IMR-90 (cell line): ENCODE measurements at regions not wholly inside any gene's neighbourhood (a gene's known extent, or its start where the extent isn't known, plus 50 kb on each side); places are given as distances from the start of the nearest gene placed in this dataset.

Source experiments
- ATAC-seq: fragments of 200-7000 bp; cut with Tn5 transposase; 2 replicates; pipeline ENCODE4 v1.9.1; 2020; ENCODE audit warnings: low read depth, mild to moderate bottlenecking, moderate library complexity
- BruUV-seq: library from RNA; stranded (reverse); fragments of 400-500 nt; replicated peaks from 2 replicates; lab custom pipeline; 2021; lab: Mats Ljungman, UMichigan
- CTCF ChIA-PET: fragments of 300-600 bp; formaldehyde crosslinking; extraction: SDS; loops from one replicate; lab custom pipeline; 2021; ENCODE audit warnings: antibody characterized with exemption; lab: Yijun Ruan, JAX
- POLR2A ChIA-PET: fragments of 300-600 bp; sonication (Branson Sonifier 250); formaldehyde crosslinking; loops from one replicate; lab custom pipeline; 2022; ENCODE audit warnings: antibody characterized with exemption; ENCODE audit not compliant: unreplicated experiment; lab: Charles Lee
- DNase-seq: peaks from one replicate; pipeline ENCODE4 v3.0.0; 2013
- H2AFZ ChIP-seq: replicated peaks from 2 replicates; pipeline ENCODE3; 2013; ENCODE audit warnings: low read length, mild to moderate bottlenecking; ENCODE audit not compliant: poor library complexity
- H2AK5ac ChIP-seq: 2 replicates; pipeline ENCODE4 v1.6.1; 2013; ENCODE audit warnings: low read depth, low read length, inconsistent platforms
- H2AK9ac ChIP-seq: replicated peaks from 2 replicates; pipeline ENCODE3; 2013; ENCODE audit warnings: mild to moderate bottlenecking, low read depth, low read length, moderate library complexity; ENCODE audit not compliant: poor library complexity
- H2BK120ac ChIP-seq: 2 replicates; pipeline ENCODE4 v1.6.1; 2013; ENCODE audit warnings: low read depth, low read length, inconsistent platforms
- H2BK15ac ChIP-seq: 3 replicates; pipeline ENCODE4 v1.6.1; 2013; ENCODE audit warnings: low read depth, low read length, inconsistent platforms
- H2BK20ac ChIP-seq: 2 replicates; pipeline ENCODE4 v1.6.1; 2013; ENCODE audit warnings: low read depth, mild to moderate bottlenecking, inconsistent platforms, low read length, moderate library complexity
- H2BK5ac ChIP-seq: 2 replicates; pipeline ENCODE4 v1.6.1; 2013; ENCODE audit warnings: mild to moderate bottlenecking, low read depth, low read length, inconsistent platforms; ENCODE audit not compliant: poor library complexity, severe bottlenecking
- H3K14ac ChIP-seq: replicated peaks from 2 replicates; pipeline ENCODE4 v1.6.1; 2013; ENCODE audit warnings: low read depth, low read length, inconsistent platforms
- H3K18ac ChIP-seq: 2 replicates; pipeline ENCODE4 v1.6.1; 2013; ENCODE audit warnings: low read depth, low read length, control low read depth
- H3K23ac ChIP-seq: 2 replicates; pipeline ENCODE4 v1.6.1; 2013; ENCODE audit warnings: low read depth, low read length, inconsistent platforms
- H3K27ac ChIP-seq: 2 replicates; pipeline ENCODE4 v1.5.1; 2013; ENCODE audit warnings: mild to moderate bottlenecking, control low read depth, low read length; ENCODE audit not compliant: insufficient read depth
- H3K27me3 ChIP-seq: 2 replicates; pipeline ENCODE4 v1.6.1; 2013; ENCODE audit warnings: low read length; ENCODE audit not compliant: control insufficient read depth, insufficient read depth
- H3K36me3 ChIP-seq: 2 replicates; pipeline ENCODE4 v1.6.1; 2013; ENCODE audit warnings: low read length, mixed read lengths; ENCODE audit not compliant: control insufficient read depth, insufficient read depth
- H3K4ac ChIP-seq: 2 replicates; pipeline ENCODE4 v1.6.1; 2013; ENCODE audit warnings: low read depth, low read length, inconsistent platforms
- H3K4me1 ChIP-seq: 2 replicates; pipeline ENCODE4 v1.6.1; 2013; ENCODE audit warnings: low read length, mixed read lengths; ENCODE audit not compliant: control insufficient read depth, insufficient read depth
- H3K4me2 ChIP-seq: 2 replicates; pipeline ENCODE4 v1.6.1; 2013; ENCODE audit warnings: low read depth, mild to moderate bottlenecking, control low read depth, low read length, moderate library complexity
- H3K4me3 ChIP-seq: 2 replicates; pipeline ENCODE4 v1.5.1; 2013; ENCODE audit warnings: low read depth, mild to moderate bottlenecking, control low read depth, low read length, moderate library complexity; ENCODE audit not compliant: insufficient read depth
- H3K56ac ChIP-seq: 2 replicates; pipeline ENCODE4 v1.6.1; 2013; ENCODE audit warnings: low read length, inconsistent platforms; ENCODE audit not compliant: insufficient read depth; ENCODE audit errors: extremely low read depth
- H3K79me1 ChIP-seq, 2 experiments: 2 replicates each; pipeline ENCODE4 v1.6.1; 2013; ENCODE audit warnings: low read length in 2 of 2, inconsistent platforms in 1 of 2, low read depth in 1 of 2
- H3K9ac ChIP-seq: 2 replicates; pipeline ENCODE4 v1.6.1; 2013; ENCODE audit warnings: low read depth, low read length, control low read depth
- H3K9me1 ChIP-seq: 2 replicates; pipeline ENCODE4 v1.6.1; 2013; ENCODE audit warnings: low read length, inconsistent platforms; ENCODE audit not compliant: insufficient read depth
- H3K9me3 ChIP-seq: 2 replicates; pipeline ENCODE4 v1.6.1; 2013; ENCODE audit warnings: low read length; ENCODE audit not compliant: control insufficient read depth, insufficient read depth
- H4K20me1 ChIP-seq: 2 replicates; pipeline ENCODE4 v1.6.1; 2013; ENCODE audit warnings: low read length, inconsistent platforms; ENCODE audit not compliant: insufficient read depth
- H4K5ac ChIP-seq: 2 replicates; pipeline ENCODE4 v1.6.1; 2013; ENCODE audit warnings: mild to moderate bottlenecking, low read depth, low read length, control low read depth
- H4K8ac ChIP-seq, 2 experiments: 2 replicates each; pipeline ENCODE4 v1.6.1; 2013; ENCODE audit warnings: low read depth in 2 of 2, low read length in 2 of 2, control low read depth in 1 of 2, inconsistent platforms in 1 of 2
- H4K91ac ChIP-seq: 2 replicates; pipeline ENCODE4 v1.6.1; 2013; ENCODE audit warnings: low read depth, low read length, inconsistent platforms; ENCODE audit not compliant: insufficient read depth
- BHLHE40 ChIP-seq: fragments of 150-350 bp; IDR thresholded peaks from 2 replicates; pipeline ENCODE4 v1.6.1; 2016; ENCODE audit warnings: mild to moderate bottlenecking, low read depth, low read length
- CEBPB ChIP-seq: IDR thresholded peaks from 2 replicates; pipeline ENCODE4 v1.6.1; 2012; ENCODE audit warnings: low read depth, low read length, improper control_type of control experiment
- CHD1 ChIP-seq: IDR thresholded peaks from 2 replicates; pipeline ENCODE4 v1.6.1; 2012; ENCODE audit warnings: low read depth, low read length, improper control_type of control experiment
- FOS ChIP-seq: fragments of 150-350 bp; IDR thresholded peaks from 2 replicates; pipeline ENCODE4 v1.6.1; 2016; ENCODE audit warnings: low read depth, low read length
- MAFK ChIP-seq: IDR thresholded peaks from 2 replicates; pipeline ENCODE4 v1.6.1; 2012; ENCODE audit warnings: low read depth, low read length, improper control_type of control experiment
- MAZ ChIP-seq: IDR thresholded peaks from 2 replicates; pipeline ENCODE4 v1.6.1; 2012; ENCODE audit warnings: low read depth, mild to moderate bottlenecking, low read length, improper control_type of control experiment, moderate library complexity, borderline replicate concordance
- MXI1 ChIP-seq: IDR thresholded peaks from 2 replicates; pipeline ENCODE4 v1.6.1; 2012; ENCODE audit warnings: low read depth, mild to moderate bottlenecking, low read length, moderate library complexity, borderline replicate concordance
- NFE2L2 ChIP-seq: fragments of 150-350 bp; IDR thresholded peaks from 2 replicates; pipeline ENCODE4 v1.6.1; 2016; ENCODE audit warnings: low read depth, mild to moderate bottlenecking, low read length
- POLR2A ChIP-seq: IDR thresholded peaks from 2 replicates; pipeline ENCODE4 v1.6.1; 2012; ENCODE audit warnings: mild to moderate bottlenecking, low read depth, low read length
- RAD21 ChIP-seq: IDR thresholded peaks from 2 replicates; pipeline ENCODE4 v1.6.1; 2012; ENCODE audit warnings: low read length, improper control_type of control experiment
- RCOR1 ChIP-seq: IDR thresholded peaks from 2 replicates; pipeline ENCODE4 v1.6.1; 2012; ENCODE audit warnings: mild to moderate bottlenecking, low read length, improper control_type of control experiment; ENCODE audit not compliant: insufficient replicate concordance
- RFX5 ChIP-seq: IDR thresholded peaks from 2 replicates; pipeline ENCODE4 v1.8.0; 2012; ENCODE audit warnings: low read depth, mild to moderate bottlenecking, low read length, moderate library complexity
- SMC3 ChIP-seq: fragments of 150-350 bp; IDR thresholded peaks from 2 replicates; pipeline ENCODE4 v1.6.1; 2016; ENCODE audit warnings: low read depth, mild to moderate bottlenecking, antibody characterized with exemption, low read length, moderate library complexity
- dilution Hi-C: fragments of 300-500 bp; cut with HindIII; formaldehyde crosslinking; loops from one replicate; pipeline ENCODE4 v1.14.3; 2018; ENCODE audit warnings: low sequenced_read_pairs; ENCODE audit not compliant: unreplicated experiment
- in situ Hi-C: fragments of 300-500 bp; cut with MboI; formaldehyde crosslinking; loops from 3 replicates; pipeline ENCODE4 v1.14.3; 2019; ENCODE audit warnings: low sequenced_read_pairs, inconsistent platforms, mixed read lengths
- intact Hi-C: fragments of 100-400 bp; cut with micrococcal nuclease; formaldehyde crosslinking; loops from 2 replicates; pipeline ENCODE4 v1.10.0; 2022
- TF ChIP-seq, protein P1 (sequence below): fragments of 150-350 bp; IDR thresholded peaks from 2 replicates; pipeline ENCODE4 v1.6.1; 2017; ENCODE audit warnings: mild to moderate bottlenecking, antibody characterized with exemption, low read length, low read depth
- TF ChIP-seq, protein P2 (sequence below): fragments of 150-350 bp; IDR thresholded peaks from 2 replicates; pipeline ENCODE4 v1.6.1; 2016; ENCODE audit warnings: low read depth, mild to moderate bottlenecking, low read length, moderate library complexity, borderline replicate concordance
- TF ChIP-seq, protein P3 (sequence below): conservative IDR thresholded peaks from 2 replicates; pipeline ENCODE4 v1.5.1; 2012; ENCODE audit warnings: mild to moderate bottlenecking, low read depth, low read length, improper control_type of control experiment

- Histone ChIP-seq H3K79me1 (no peaks in the 10 kb centered on the region), H3K4me1 (no peaks in the 10 kb centered on the region), H3K4me2 (no peak overlapping the region), H2AFZ (no peak overlapping the region), H2BK120ac (no peak overlapping the region), H3K27me3 (no peaks in the 10 kb centered on the region), H4K8ac (no peak overlapping the region), H3K14ac (no peak overlapping the region), H2BK15ac (no peak overlapping the region), H3K27ac (no peak overlapping the region), H4K20me1 (no peaks in the 10 kb centered on the region), H3K56ac (no peak overlapping the region), H3K36me3 (no peaks in the 10 kb centered on the region), H2AK5ac (no peak overlapping the region), H3K9ac (no peak overlapping the region), H3K23ac (no peak overlapping the region), H3K9me1 (no peaks in the 10 kb centered on the region), H3K4me3 (no peak overlapping the region), H3K4ac (no peak overlapping the region), H3K18ac (no peak overlapping the region), H4K5ac (no peak overlapping the region), H3K9me3 (no peaks in the 10 kb centered on the region), H4K91ac (no peak overlapping the region), H2BK5ac (no peak overlapping the region), H2AK9ac (no peak overlapping the region), H2BK20ac (no peak overlapping the region)
- intact Hi-C loops (no loop called here), dilution Hi-C loops (no loop called here), in situ Hi-C loops (no loop called here)
- TF ChIP-seq FOS (no peak), RAD21 (no peak), CEBPB (no peak), SMC3 (no peak), MAFK (no peak), MAZ (no peak), POLR2A (no peak), CHD1 (no peak), BHLHE40 (no peak), NFE2L2 (no peak), MXI1 (no peak), RFX5 (no peak), RCOR1 (no peak)
- TF ChIP-seq, protein P1, sequence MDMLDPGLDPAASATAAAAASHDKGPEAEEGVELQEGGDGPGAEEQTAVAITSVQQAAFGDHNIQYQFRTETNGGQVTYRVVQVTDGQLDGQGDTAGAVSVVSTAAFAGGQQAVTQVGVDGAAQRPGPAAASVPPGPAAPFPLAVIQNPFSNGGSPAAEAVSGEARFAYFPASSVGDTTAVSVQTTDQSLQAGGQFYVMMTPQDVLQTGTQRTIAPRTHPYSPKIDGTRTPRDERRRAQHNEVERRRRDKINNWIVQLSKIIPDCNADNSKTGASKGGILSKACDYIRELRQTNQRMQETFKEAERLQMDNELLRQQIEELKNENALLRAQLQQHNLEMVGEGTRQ: no peak
- TF ChIP-seq, protein P2, sequence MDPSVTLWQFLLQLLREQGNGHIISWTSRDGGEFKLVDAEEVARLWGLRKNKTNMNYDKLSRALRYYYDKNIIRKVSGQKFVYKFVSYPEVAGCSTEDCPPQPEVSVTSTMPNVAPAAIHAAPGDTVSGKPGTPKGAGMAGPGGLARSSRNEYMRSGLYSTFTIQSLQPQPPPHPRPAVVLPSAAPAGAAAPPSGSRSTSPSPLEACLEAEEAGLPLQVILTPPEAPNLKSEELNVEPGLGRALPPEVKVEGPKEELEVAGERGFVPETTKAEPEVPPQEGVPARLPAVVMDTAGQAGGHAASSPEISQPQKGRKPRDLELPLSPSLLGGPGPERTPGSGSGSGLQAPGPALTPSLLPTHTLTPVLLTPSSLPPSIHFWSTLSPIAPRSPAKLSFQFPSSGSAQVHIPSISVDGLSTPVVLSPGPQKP: no peak
- TF ChIP-seq, protein P3, sequence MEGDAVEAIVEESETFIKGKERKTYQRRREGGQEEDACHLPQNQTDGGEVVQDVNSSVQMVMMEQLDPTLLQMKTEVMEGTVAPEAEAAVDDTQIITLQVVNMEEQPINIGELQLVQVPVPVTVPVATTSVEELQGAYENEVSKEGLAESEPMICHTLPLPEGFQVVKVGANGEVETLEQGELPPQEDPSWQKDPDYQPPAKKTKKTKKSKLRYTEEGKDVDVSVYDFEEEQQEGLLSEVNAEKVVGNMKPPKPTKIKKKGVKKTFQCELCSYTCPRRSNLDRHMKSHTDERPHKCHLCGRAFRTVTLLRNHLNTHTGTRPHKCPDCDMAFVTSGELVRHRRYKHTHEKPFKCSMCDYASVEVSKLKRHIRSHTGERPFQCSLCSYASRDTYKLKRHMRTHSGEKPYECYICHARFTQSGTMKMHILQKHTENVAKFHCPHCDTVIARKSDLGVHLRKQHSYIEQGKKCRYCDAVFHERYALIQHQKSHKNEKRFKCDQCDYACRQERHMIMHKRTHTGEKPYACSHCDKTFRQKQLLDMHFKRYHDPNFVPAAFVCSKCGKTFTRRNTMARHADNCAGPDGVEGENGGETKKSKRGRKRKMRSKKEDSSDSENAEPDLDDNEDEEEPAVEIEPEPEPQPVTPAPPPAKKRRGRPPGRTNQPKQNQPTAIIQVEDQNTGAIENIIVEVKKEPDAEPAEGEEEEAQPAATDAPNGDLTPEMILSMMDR: no peak
- CTCF ChIA-PET: no interaction called here
- POLR2A ChIA-PET: no interaction called here
- DNase-seq (no peak), ATAC-seq (no peak)
- no TSS peak for BruUV-seq
These were observed 238.1 kb upstream of the PPP1R2C start for GRCh38 chrX:43016021-43016420.
